IMR-90 (cell line): ENCODE measurements at regions not wholly inside any gene's neighbourhood (a gene's known extent, or its start where the extent isn't known, plus 50 kb on each side); places are given as distances from the start of the nearest gene placed in this dataset.
"Not testable (repeated sequence)": the region's sequence is repeated elsewhere in the genome, so short reads cannot be mapped to it uniquely, and the experiment has no call there.

Source experiments
- CTCF ChIP-seq: conservative IDR thresholded peaks from 2 replicates; pipeline ENCODE4 v1.5.1; 2012; ENCODE audit warnings: mild to moderate bottlenecking, low read depth, low read length, improper control_type of control experiment
- MAZ ChIP-seq: IDR thresholded peaks from 2 replicates; pipeline ENCODE4 v1.6.1; 2012; ENCODE audit warnings: low read depth, mild to moderate bottlenecking, low read length, improper control_type of control experiment, moderate library complexity, borderline replicate concordance
- MXI1 ChIP-seq: IDR thresholded peaks from 2 replicates; pipeline ENCODE4 v1.6.1; 2012; ENCODE audit warnings: low read depth, mild to moderate bottlenecking, low read length, moderate library complexity, borderline replicate concordance
- RCOR1 ChIP-seq: IDR thresholded peaks from 2 replicates; pipeline ENCODE4 v1.6.1; 2012; ENCODE audit warnings: mild to moderate bottlenecking, low read length, improper control_type of control experiment; ENCODE audit not compliant: insufficient replicate concordance
- SMC3 ChIP-seq: fragments of 150-350 bp; IDR thresholded peaks from 2 replicates; pipeline ENCODE4 v1.6.1; 2016; ENCODE audit warnings: low read depth, mild to moderate bottlenecking, antibody characterized with exemption, low read length, moderate library complexity

GRCh38 chr20:30417387-30417786, 840.1 kb upstream of the DEFB115 start:
- not testable (repeated sequence) for TF ChIP-seq CTCF, MXI1, MAZ, RCOR1, SMC3
